Forelimb muscle (tissue), 1 donor: ENCODE measurements at regions not wholly inside any gene's neighbourhood (a gene's known extent, or its start where the extent isn't known, plus 50 kb on each side); places are given as distances from the start of the nearest gene placed in this dataset.
"Not testable (repeated sequence)": the region's sequence is repeated elsewhere in the genome, so short reads cannot be mapped to it uniquely, and the experiment has no call there.

Source experiments
- DNase-seq: peaks from one replicate; pipeline ENCODE4 v3.0.0-alpha.2; 2013; ENCODE audit warnings: low read depth

DNA sequence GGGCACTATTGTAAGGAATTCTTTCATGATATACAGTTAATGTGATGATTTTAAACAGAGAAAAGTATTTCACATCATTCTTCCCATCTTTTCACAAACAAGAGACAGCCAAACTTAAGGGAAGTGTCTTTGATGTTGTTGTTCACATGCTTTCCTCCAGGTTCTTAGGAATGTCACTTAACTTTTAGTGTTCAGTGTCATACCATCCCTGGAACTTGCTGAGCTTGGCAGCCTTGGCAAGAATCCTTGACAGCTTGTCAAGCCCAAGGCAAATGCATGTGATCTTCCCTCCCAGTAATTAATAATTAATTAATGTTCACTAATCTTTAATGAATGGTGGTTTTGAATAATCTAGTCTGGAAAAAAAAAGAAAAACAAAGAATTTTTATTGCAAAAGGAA, 727.9 kb upstream of the PRR20A start:
- no peak for DNase-seq

DNA sequence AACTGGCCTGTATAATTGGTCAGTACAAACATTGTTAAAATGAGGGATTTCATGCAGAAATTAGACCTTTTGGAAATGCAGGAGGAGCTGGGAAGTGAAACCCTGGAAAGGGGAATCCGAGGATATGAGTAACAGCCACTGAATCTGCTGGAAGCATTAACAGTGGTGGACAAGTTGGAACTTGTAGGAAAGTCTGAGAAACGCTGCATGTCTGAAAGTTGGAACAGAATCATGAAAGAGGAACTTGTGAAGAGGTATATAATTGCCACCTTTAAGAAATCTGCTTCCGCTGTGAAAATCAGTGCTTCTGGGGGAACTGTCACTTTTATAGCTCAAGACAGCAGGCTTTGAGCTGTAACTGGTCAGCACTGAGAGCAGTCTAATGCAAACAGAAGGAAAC, 716.5 kb upstream of the PRR20A start:
- no peak for DNase-seq

DNA sequence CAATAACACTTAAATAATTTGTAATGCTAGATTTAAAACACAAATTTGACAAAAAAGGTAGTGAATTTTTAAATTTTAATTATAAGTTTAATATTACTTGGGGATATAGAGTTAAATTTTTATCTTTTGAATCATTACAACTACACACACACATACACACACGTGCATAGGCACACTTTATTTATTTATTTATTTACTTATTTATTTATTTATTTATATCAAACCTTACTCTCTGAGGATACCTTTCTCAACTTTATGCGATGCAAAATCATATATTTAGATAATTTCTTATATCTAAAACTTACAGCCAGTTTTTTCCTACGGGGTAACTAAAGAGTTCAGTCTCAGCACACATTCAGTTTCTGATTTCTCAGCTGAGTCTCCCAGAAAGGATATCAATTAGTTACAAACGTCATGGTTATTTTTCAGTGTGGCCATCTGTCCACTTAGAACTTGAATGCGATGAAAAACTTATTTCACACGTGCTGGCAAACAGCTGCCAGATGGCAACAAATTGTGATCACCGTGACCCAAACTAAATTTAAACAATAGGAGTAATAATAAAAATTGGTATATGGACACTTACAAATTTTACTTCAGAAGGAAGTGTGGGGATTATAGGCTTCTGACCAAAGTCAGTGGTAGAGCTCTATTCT, 683.1 kb upstream of the PRR20A start:
- no peak for DNase-seq

DNA sequence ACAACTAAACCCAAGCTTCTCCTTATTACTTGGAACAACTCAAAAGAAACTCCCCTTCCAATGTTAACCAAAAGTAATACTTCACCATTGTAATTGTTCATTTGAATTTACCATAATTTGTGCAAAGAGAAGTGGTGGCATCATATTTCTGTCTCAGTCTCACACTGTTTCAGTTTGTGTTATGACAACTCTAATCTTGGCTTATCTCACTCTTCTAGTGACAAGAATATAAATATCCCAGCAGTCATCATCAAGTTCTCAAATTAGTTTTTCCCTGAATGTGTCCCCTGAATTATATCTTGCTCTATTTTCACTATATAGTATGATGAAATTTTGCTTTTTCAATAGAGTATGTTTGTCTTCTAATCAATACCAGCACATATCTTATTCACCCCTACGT, 681.4 kb upstream of the PRR20A start:
- DNase-seq, result no peak

DNA sequence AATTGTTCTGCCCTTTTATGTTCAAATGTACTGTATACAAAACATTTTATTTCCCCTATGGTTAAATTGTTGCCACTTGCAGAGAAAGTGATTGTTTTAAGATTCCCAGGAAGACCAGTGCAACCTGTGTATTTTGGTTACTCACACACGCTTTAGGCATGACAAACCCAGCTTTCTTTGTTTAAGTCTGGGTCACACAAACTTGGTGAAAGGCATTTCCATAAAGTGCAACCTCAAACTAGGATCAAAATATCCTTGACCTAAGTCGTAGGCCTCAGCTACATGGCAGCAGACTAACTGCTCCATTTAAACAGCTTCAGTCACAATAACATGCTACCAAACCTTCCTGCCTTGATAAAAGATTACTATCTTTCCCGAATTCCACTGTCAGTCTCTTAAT, 639.0 kb upstream of the PRR20A start:
- DNase-seq, result no peak

DNA sequence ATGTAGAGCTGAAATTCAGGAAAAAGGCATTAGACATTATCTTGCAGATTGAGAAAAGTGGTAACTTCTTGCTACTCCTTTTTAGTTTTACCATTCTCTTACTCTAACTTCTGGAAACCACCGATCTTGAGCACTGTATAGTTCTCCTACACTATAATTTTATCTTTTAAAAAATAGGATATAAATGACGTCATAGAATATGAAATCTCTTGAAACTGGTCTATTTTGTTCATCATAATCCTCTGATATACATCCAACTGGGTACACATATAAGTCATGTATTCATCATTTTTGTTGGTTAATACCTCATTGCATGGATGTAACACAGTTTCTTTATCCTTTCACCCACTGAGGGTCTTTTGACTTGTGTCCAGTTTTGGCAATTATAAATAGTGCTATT, 629.9 kb upstream of the PRR20A start:
- no peak for DNase-seq

DNA sequence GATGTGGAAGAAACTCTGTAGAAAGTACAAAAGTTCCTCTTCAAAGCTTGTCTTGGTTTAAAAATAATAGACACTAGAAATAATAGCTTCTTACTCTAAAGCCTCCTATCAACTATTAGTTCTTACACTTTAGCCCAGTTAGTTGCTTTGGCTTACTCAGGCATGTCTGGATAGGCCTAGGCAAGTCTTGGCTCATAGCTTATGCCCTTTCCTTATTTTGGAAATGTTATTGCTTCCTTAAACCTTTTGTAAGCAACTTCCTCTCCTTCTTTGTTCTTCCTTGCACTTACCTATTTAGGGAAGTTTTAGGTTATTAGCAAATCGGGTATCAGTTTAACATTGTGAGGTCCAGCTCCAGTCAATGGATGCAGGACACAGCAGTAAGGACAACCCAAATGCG, 628.4 kb upstream of the PRR20A start:
- DNase-seq, result not testable (repeated sequence)

DNA sequence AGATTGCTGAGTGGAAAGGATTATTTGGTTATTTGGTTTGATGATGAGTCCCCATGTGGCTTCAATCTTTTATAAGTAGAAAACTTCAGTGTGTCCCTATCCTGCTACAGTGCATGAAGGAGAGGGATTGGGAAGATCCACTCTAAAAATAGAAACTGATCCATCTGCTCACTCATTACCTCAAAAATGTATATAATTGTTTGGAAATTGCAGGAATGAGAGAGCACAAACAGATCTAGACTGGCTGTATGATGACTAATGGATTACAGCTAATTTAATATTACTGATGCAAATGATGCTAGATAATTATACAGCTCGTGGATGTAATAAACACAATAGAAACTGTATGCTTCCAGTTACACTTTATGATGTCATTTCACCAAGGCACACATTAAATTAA, 625.3 kb upstream of the PRR20A start:
- DNase-seq, result no peak

DNA sequence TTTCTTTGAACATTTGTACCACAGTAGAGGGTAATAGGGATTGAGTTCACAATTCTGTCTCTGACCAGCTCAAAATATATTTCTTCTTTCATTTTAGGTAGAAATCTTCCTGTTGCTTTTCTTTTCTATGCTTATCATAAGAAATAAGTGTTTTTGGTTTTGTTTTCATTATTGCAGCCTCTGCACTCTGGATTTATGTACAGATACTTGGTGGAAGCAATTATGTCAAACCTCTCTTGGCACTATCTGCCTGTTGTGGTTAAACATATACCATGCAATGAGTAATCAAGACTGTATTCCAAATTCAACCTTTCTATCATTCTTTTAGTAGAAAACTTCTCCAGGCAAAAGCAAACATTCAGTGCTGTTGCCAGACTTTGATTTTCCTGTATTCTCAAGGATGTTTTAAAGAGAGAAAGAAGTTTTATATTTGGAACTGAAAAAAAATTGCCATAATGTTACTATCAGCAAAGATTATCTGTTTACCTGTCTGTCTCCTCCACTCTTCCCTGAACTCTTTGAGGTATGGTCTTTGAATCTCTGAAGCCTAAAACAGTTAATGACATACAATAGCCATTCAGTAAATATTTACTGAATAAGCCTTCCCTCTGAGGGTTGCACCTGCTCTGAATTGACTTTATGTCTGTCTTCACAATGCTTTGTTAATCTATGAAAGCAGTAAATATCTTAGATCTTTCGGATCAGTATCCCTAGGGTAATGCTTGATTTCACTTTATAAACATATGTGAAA, 612.5 kb upstream of the PRR20A start:
- DNase-seq, result no peak

DNA sequence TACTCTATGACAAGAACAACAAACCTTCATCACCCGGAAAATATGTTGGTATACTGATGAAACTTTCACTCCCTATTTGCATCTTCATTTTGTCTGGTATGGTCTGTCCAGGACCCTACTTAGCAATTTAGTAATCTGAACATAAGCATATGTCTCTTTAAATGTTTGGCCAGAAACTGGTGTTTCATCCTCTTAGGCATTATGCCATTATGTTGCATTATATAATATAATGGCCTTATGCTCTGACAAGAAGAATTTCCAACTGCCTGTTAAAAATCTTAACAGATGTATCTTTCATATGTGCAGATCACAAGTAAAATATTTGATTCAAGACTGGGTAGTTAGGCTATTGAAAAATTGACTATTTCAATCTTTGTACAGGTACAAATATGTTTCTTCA, 610.6 kb upstream of the PRR20A start:
- no peak for DNase-seq

DNA sequence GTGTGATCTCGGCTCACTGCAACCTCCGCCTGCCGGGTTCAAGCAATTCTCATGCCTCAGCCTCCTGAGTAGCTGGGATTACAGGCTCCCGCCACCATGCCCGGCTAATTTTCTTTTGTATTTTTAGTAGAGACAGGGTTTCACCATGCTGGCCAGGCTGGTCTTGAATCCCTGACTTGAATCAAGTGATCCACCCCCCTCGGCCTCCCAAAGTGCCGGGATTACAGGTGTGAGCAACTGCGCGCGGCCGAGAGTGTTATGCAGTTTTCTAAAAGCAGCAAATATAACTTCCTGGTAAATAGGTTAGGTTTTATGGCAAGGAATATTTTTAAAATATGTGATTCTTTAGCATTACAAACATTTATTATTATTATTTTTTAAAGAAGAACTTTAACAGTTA, 592.8 kb upstream of the PRR20A start:
- not testable (repeated sequence) for DNase-seq

DNA sequence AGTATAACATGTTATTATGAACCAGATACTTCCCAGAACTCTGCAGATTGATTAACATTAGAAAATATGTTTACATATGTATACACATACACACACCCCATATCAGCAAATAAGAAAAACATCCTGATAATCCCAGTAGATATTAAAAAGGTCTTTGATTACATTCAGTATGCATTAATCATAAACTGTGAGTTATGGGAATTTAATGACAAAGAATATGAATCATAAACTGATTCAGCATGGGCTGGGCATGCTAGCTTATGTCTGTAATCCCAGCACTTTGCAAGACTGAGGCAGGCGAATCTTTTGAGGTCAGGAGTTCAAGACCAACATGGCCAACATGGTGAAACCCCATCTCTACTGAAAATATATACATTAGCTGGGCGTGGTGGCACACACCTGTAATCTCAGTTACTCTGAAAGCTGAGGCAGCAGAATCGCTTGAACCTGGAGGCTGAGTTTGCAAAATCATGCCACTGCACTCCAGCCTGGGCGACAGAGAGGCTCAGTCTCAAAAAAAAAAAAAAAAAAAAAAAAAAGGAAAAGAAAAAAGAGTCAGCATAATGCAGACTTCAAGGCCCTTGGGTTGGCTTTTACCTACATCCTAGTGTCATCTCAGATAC, 581.9 kb upstream of the PRR20A start:
- DNase-seq, result no peak

DNA sequence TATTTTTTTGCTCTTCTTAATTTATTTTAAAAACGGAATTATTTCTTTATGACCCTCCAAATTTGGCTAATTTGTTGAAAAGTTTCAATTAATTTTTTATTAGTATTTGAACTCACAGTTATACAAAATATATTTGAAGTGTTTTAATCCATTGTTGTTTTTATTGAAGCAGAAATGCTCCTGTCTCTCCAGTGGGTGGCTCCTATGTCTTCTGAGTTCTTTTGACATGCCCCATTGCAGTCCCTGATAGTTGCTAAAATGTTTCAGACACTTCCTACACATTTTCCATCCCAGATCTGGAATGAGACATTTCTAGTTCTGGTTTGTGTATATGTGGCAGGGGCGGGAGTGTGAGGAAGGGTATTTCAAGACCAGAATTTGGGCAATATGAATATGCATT, 579.4 kb upstream of the PRR20A start:
- peak; percentile 1 for DNase-seq

DNA sequence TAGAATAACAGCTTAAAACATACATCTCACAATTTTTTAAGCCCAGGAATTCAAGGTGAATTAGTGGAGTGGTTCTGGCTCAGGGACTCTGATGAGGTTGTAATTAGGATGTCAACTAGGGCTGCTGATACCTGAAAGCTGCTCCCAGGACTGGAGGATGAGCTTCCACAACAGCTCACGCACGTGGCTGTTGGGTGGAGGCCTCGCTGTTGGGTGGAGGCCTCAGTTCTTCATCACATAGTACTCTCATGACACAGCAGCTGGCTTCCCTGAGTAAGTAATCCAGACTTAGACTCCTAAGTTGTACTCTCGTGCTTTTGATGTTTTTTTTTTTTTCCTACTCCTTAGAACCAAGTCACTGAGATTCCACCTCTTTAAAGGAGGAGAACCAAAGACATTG, 577.1 kb upstream of the PRR20A start:
- no peak for DNase-seq

DNA sequence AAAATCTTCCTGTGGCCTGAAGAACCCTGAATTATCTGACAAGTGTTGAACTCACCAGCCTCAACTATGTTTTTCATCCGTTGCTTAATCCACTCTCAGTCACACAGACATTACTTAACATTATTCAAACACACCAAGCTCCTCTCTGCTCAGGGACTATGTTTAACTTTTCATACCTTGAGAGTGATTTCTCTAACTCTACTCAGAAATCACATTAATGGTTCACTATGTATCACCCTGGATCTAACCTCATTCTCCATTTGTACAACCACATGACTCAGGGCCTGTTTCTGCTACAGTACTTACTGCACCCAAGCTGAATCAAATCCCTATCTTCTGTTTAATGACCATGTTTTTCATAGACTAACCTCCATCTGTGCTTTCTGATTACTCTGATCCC, 553.7 kb upstream of the PRR20A start:
- no peak for DNase-seq

DNA sequence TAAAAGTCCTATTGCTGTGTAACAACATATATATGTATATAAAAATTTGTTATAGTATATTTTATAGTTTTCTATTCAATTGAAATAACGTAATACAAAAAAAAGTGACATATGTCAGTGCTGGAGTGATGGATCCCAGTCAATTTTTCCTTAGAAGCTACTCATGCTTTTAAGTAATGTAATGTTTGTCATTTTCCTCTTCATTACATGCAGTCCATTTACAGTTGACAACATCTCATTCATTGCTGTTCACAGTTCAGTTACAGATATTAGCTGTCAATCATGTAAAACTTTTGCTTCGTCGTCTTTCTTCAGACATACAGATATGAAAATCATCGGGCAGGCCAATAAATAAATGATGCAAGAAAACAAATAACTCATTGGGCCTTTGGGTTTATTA, 525.1 kb upstream of the PRR20A start:
- no peak for DNase-seq

DNA sequence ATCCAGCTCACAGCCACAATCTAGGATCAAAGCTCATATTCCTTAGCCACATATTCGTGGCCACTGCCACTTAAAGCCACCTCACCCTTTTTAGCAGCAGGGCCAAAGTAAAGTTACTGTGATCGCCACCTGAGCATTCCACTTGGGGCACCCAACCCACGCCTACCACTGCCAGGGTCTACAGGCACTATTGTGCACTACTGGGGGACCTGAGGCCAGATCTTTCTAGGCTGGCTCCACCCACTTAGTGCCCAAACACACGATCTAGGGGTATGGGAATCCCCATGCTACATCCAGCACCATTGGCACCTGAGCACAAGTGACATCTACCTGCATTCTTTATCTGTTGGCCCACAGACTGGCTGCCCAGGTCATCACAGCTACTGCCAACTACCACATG, 517.9 kb upstream of the PRR20A start:
- no peak for DNase-seq

DNA sequence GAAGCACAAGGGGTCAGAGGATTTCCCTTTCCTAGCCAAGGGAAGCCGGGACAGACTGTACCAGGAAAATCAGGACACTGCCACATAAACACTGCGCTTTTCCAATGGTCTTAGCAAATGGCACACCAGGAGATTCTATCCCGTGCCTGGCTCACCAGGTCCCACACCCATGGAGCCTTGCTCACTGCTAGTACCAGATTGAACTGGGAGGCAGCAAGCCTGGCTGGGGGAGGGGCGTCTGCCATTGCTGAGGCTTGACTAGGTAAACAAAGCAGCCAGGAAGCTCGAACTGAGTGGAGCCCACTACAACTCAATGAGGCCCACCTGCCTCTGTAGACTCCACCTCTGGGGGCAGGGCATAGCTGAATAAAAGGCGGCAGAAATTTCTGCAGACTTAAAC, 511.8 kb upstream of the PRR20A start:
- DNase-seq, result not testable (repeated sequence)

DNA sequence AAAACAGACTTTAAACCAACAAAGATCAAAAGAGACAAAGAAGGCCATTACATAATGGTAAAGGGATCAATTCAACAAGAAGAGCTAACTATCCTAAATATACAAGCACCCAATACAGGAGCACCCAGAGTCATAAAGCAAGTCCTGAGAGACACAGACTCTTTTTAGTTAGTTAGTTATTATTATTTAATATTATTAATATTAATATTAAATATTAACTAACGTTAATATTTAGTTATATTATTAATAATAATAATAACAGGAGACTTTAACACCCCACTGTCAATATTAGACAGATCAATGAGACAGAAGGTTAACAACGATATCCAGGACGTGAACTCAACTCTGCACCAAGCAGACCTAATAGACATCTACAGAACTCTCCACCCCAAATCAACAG, 509.7 kb upstream of the PRR20A start:
- DNase-seq, result not testable (repeated sequence)

DNA sequence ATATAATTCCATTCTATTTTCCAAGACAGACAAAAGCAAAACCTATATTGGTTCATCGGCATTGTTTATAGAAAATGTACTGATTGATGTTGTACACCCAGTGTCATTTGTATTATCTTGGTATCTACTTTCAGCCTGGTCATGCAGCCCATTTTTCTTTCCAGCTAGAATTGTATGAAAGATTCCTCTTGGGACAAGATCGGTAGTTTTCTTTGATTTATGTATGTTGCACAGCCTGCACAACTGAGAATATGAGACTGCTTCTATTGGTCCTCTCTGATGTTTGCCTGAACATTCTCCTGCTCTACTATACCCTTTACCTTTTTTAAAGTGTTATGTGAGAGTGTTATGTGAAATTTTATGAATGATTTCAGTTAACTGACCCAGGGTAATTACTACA, 487.7 kb upstream of the PRR20A start:
- DNase-seq, result no peak

DNA sequence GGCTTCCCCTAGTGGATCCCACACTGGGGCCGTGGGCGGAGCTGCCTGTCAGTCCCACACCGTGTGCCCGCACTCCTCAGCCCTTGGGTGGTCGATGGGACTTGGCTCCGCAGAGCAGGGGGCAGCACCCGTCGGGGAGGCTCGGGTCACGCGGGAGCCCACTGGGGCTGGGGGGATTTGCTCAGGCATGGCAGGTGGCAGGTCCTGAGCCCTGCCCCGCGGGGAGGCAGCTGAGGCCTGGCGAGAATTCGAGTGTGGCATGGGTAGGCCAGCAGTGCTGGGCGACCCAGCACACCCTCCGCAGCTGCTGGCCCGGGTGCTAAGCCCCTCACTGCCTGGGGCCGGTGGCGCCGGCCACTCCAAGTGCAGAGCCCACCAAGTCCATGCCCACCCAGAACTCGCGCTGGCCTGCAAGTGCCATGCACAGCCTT, 481.7 kb upstream of the PRR20A start:
- DNase-seq, result no peak

DNA sequence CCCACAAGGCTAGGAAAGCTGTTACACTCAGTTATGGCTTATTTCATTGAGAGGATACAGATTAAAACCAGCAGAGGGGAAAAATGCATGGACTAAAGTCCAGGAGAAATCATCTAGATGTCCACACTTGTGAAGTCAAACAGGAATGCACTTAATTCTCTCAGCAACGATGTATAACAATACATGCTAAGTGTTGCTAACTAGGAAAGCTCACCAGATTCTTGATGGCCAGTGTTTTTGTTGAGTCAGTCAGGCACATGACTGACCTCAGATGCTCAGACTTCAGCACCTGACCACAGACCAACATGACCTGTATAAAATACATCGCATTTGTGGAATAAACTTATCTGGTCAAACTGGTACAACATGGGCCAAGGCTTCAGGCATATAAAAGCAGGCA, 470.2 kb upstream of the PRR20A start:
- no peak for DNase-seq

DNA sequence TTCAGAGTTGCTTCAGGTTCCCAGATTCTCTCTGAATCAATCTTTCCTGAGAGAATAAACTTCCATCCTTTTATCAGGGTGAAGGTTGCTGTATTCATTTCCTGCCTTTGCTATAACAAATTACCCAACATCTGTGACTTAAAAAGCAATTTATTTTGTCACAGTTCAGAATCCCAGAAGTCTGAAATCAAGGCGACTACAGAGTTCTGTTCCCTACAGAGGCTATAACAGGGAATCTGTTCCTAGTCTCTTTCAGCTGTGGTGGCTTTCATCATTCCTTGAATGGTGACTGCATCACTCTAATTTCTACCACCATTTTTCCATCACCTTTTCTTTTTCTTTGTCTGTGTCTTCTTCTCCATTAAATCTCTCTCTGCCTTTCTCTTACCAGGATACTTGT, 459.3 kb upstream of the PRR20A start:
- no peak for DNase-seq
